DOHH2 (cell line): ENCODE measurements at regions not wholly inside any gene's neighbourhood (a gene's known extent, or its start where the extent isn't known, plus 50 kb on each side); places are given as distances from the start of the nearest gene placed in this dataset.

ENCODE experiments used
- H3F3A ChIP-seq: fragments of 200-600 bp; sonication (generic), shearing (Covaris generic); 2 replicates; pipeline ENCODE4 v1.6.0; 2016; ENCODE audit warnings: antibody characterized with exemption, mild to moderate bottlenecking; ENCODE audit not compliant: control insufficient read depth, insufficient read depth
- H3K27ac ChIP-seq: fragments of 200-600 bp; sonication (generic); 2 replicates; pipeline ENCODE4 v1.5.1; 2014; ENCODE audit warnings: low read depth, mild to moderate bottlenecking, low read length, moderate library complexity
- H3K27me3 ChIP-seq: fragments of 200-600 bp; sonication (generic); 2 replicates; pipeline ENCODE4 v1.6.1; 2014; ENCODE audit warnings: mild to moderate bottlenecking, low read length, mixed read lengths; ENCODE audit not compliant: control insufficient read depth
- H3K36me3 ChIP-seq: fragments of 200-600 bp; sonication (generic); 2 replicates; pipeline ENCODE4 v1.6.1; 2014; ENCODE audit warnings: mild to moderate bottlenecking, low read length, moderate library complexity, mixed read lengths; ENCODE audit not compliant: control insufficient read depth
- H3K4me1 ChIP-seq: fragments of 200-600 bp; sonication (generic); 2 replicates; pipeline ENCODE4 v1.6.1; 2014; ENCODE audit warnings: mild to moderate bottlenecking, low read length, mixed read lengths; ENCODE audit not compliant: control insufficient read depth
- H3K4me2 ChIP-seq: fragments of 200-600 bp; sonication (generic); 2 replicates; pipeline ENCODE4 v1.6.0; 2014; ENCODE audit warnings: mild to moderate bottlenecking, low read length, moderate library complexity
- H3K4me3 ChIP-seq: fragments of 200-600 bp; sonication (generic); 2 replicates; pipeline ENCODE4 v1.5.1; 2014; ENCODE audit warnings: mild to moderate bottlenecking, low read length, mixed read lengths
- H3K79me2 ChIP-seq: fragments of 200-600 bp; sonication (generic); 2 replicates; pipeline ENCODE4 v1.6.1; 2014; ENCODE audit warnings: mild to moderate bottlenecking, low read length, mixed read lengths; ENCODE audit not compliant: control insufficient read depth
- H3K9me2 ChIP-seq: fragments of 200-600 bp; sonication (generic); replicated peaks from 2 replicates; pipeline ENCODE4 v1.6.1; 2014; ENCODE audit warnings: mild to moderate bottlenecking, low read length, mixed read lengths; ENCODE audit not compliant: control insufficient read depth
- H3K9me3 ChIP-seq: fragments of 200-600 bp; sonication (generic); 2 replicates; pipeline ENCODE4 v1.6.1; 2014; ENCODE audit warnings: antibody characterized with exemption, low read length, mixed read lengths; ENCODE audit not compliant: control insufficient read depth, insufficient read depth
- H4K20me1 ChIP-seq: fragments of 200-600 bp; sonication (generic); 2 replicates; pipeline ENCODE4 v1.6.0; 2014; ENCODE audit warnings: low read depth, mild to moderate bottlenecking, antibody characterized with exemption, low read length, moderate library complexity; ENCODE audit not compliant: control insufficient read depth, insufficient read depth
- EZH2phosphoT487 ChIP-seq: fragments of 200-600 bp; sonication (generic); IDR thresholded peaks from 2 replicates; pipeline ENCODE4 v1.6.1; 2017; ENCODE audit warnings: borderline replicate concordance, mild to moderate bottlenecking, antibody characterized with exemption, low read length, moderate library complexity, mixed read lengths
- TF ChIP-seq, protein P1 (sequence below): fragments of 200-600 bp; sonication (generic); IDR thresholded peaks from one replicate; pipeline ENCODE4 v1.5.1; 2014; ENCODE audit warnings: antibody characterized with exemption, mild to moderate bottlenecking, low read depth, low read length; ENCODE audit not compliant: poor library complexity, severe bottlenecking

DNA sequence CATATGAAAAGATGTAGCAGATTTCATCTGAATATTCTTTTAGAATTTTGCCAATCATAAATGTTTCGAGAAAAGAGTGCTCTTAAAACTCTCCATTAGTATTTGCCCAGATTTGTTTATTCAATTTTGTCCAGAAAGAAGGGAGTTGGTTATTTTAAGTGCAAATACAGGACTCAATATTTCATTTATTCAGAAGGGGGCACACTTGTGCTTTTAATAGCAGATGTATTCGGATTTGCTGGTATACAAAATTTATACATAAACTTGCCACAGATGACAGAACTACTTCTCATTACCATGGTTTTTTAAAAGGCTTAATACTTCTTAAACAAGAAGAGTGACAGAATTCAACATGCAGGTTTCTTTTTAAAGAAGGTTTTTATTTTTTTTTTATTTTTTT, 69.8 kb upstream of the GRM7 start:
- Histone ChIP-seq H3K9me2 (no peaks in the 10 kb centered on the region), H3K79me2 (no peaks in the 10 kb centered on the region), H3F3A (no peaks in the 10 kb centered on the region), H3K4me2 (no peak overlapping the region), H3K4me3 (no peak overlapping the region), H3K27me3 (no peaks in the 10 kb centered on the region), H3K4me1 (no peaks in the 10 kb centered on the region), H3K36me3 (no peaks in the 10 kb centered on the region), H3K27ac (no peak overlapping the region), H4K20me1 (no peaks in the 10 kb centered on the region), H3K9me3 (no peaks in the 10 kb centered on the region)
- TF ChIP-seq EZH2phosphoT487, result no peak
- TF ChIP-seq, protein P1, sequence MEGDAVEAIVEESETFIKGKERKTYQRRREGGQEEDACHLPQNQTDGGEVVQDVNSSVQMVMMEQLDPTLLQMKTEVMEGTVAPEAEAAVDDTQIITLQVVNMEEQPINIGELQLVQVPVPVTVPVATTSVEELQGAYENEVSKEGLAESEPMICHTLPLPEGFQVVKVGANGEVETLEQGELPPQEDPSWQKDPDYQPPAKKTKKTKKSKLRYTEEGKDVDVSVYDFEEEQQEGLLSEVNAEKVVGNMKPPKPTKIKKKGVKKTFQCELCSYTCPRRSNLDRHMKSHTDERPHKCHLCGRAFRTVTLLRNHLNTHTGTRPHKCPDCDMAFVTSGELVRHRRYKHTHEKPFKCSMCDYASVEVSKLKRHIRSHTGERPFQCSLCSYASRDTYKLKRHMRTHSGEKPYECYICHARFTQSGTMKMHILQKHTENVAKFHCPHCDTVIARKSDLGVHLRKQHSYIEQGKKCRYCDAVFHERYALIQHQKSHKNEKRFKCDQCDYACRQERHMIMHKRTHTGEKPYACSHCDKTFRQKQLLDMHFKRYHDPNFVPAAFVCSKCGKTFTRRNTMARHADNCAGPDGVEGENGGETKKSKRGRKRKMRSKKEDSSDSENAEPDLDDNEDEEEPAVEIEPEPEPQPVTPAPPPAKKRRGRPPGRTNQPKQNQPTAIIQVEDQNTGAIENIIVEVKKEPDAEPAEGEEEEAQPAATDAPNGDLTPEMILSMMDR, result no peak

GRCh38 chr3:6799264-6799915, 61.5 kb upstream of the GRM7 start:
- Histone ChIP-seq H3K36me3 (no peaks in the 10 kb centered on the region), H3F3A (no peaks in the 10 kb centered on the region), H3K79me2 (no peaks in the 10 kb centered on the region), H3K4me2 (no peak overlapping the region), H3K4me1 (no peaks in the 10 kb centered on the region), H4K20me1 (no peaks in the 10 kb centered on the region), H3K9me3 (no peaks in the 10 kb centered on the region), H3K4me3 (no peak overlapping the region), H3K27me3 (no peaks in the 10 kb centered on the region), H3K9me2 (no peaks in the 10 kb centered on the region), H3K27ac (no peak overlapping the region)
- TF ChIP-seq, protein P1, result peak; percentile 92
- no peak for TF ChIP-seq EZH2phosphoT487

GRCh38 chr3:6803619-6804018, 57.3 kb upstream of the GRM7 start:
- Histone ChIP-seq H3K27ac (no peak overlapping the region), H3K4me1 (no peaks in the 10 kb centered on the region), H3K4me2 (no peak overlapping the region), H3K9me3 (no peaks in the 10 kb centered on the region), H4K20me1 (no peaks in the 10 kb centered on the region), H3K4me3 (no peak overlapping the region), H3K9me2 (no peaks in the 10 kb centered on the region), H3F3A (no peaks in the 10 kb centered on the region), H3K27me3 (no peaks in the 10 kb centered on the region), H3K79me2 (no peaks in the 10 kb centered on the region), H3K36me3 (no peaks in the 10 kb centered on the region)
- TF ChIP-seq, protein P1, result no peak
- no peak for TF ChIP-seq EZH2phosphoT487
